Neural progenitor cell (in vitro differentiated cells): ENCODE measurements at regions not wholly inside any gene's neighbourhood (a gene's known extent, or its start where the extent isn't known, plus 50 kb on each side); places are given as distances from the start of the nearest gene placed in this dataset.

ENCODE experiments used
- DNase-seq: peaks from one replicate; pipeline ENCODE4 v3.0.0-alpha.2; 2016; ENCODE audit warnings: low spot score
- H2AFZ ChIP-seq: fragments of 200-600 bp; sonication (generic); replicated peaks from 2 replicates; pipeline ENCODE4 v1.6.1; 2016; ENCODE audit warnings: antibody characterized with exemption
- H3F3A ChIP-seq: fragments of 200-600 bp; sonication (generic); 2 replicates; pipeline ENCODE4 v1.6.1; 2016; ENCODE audit warnings: antibody characterized with exemption, low read depth
- H3K27ac ChIP-seq: fragments of 200-600 bp; sonication (generic); 2 replicates; pipeline ENCODE4 v1.5.1; 2016; ENCODE audit warnings: mild to moderate bottlenecking
- H3K27me3 ChIP-seq: fragments of 200-600 bp; sonication (generic); 2 replicates; pipeline ENCODE4 v1.6.1; 2016; ENCODE audit warnings: mild to moderate bottlenecking, moderate library complexity
- H3K36me3 ChIP-seq: fragments of 200-600 bp; sonication (generic); 2 replicates; pipeline ENCODE4 v1.5.1; 2016
- H3K4me1 ChIP-seq: fragments of 200-600 bp; sonication (generic); 2 replicates; pipeline ENCODE4 v1.6.1; 2016; ENCODE audit warnings: mixed run types
- H3K4me2 ChIP-seq: fragments of 200-600 bp; sonication (generic); 2 replicates; pipeline ENCODE4 v1.6.1; 2016
- H3K4me3 ChIP-seq: fragments of 200-600 bp; sonication (generic); 2 replicates; pipeline ENCODE4 v1.5.1; 2016
- H3K79me2 ChIP-seq: fragments of 200-600 bp; sonication (generic); 2 replicates; pipeline ENCODE4 v1.6.1; 2016; ENCODE audit warnings: low read depth
- H3K9ac ChIP-seq: fragments of 200-600 bp; sonication (generic); 2 replicates; pipeline ENCODE4 v1.6.1; 2016
- H3K9me3 ChIP-seq: fragments of 200-600 bp; sonication (generic); 2 replicates; pipeline ENCODE4 v1.5.1; 2016; ENCODE audit warnings: low read depth
- H4K20me1 ChIP-seq: fragments of 200-600 bp; sonication (generic); 2 replicates; pipeline ENCODE4 v1.6.1; 2016; ENCODE audit warnings: low read depth
- H3K27ac Mint-ChIP-seq: 3 replicates; pipeline ENCODE4 v1.8.0; 2021; ENCODE audit warnings: mixed read lengths
- H3K27me3 Mint-ChIP-seq: 2 replicates; pipeline ENCODE4 v1.8.0; 2022; ENCODE audit warnings: low read depth, mild to moderate bottlenecking, inconsistent platforms, moderate library complexity, mixed read lengths; ENCODE audit not compliant: insufficient read depth
- H3K36me3 Mint-ChIP-seq: 3 replicates; pipeline ENCODE4 v1.8.0; 2021; ENCODE audit warnings: mixed read lengths
- H3K4me1 Mint-ChIP-seq: 3 replicates; pipeline ENCODE4 v1.8.0; 2021; ENCODE audit warnings: mixed read lengths
- H3K4me3 Mint-ChIP-seq: 3 replicates; pipeline ENCODE4 v1.8.0; 2021; ENCODE audit warnings: mild to moderate bottlenecking, moderate library complexity, mixed read lengths
- H3K9me3 Mint-ChIP-seq: 3 replicates; pipeline ENCODE4 v1.8.0; 2020; ENCODE audit warnings: mixed read lengths
- EZH2 ChIP-seq: fragments of 200-600 bp; sonication (generic); IDR thresholded peaks from 2 replicates; pipeline ENCODE4 v1.6.1; 2017; ENCODE audit warnings: antibody characterized with exemption, mild to moderate bottlenecking, moderate library complexity
- EZH2phosphoT487 ChIP-seq: fragments of 200-600 bp; sonication (generic); IDR thresholded peaks from 2 replicates; pipeline ENCODE4 v1.6.1; 2017; ENCODE audit warnings: antibody characterized with exemption
- TF ChIP-seq, protein P1 (sequence below): fragments of 200-600 bp; sonication (generic); IDR thresholded peaks from 2 replicates; pipeline ENCODE4 v1.5.1; 2017; ENCODE audit warnings: antibody characterized with exemption, mild to moderate bottlenecking

DNA sequence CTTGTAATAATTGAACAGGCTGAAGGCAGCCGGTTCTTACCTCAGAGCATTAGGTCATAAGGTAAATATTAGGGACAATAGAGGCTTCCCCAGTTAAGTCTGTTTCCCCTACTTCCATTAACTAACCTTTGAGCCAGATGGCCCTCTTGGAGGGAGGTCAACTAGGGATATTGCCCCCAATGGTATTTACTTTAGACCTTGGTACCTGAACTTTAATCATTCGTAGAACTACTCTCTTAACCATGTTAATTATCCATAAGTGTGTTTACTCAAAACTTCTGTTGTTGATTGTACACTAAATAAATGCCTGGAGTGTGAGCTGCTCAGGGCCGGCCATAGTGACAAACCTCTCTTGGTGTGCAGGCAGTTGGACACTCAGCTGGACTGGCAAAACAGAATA is 1843.5 kb upstream of the AGA start:
- H3K27ac Mint-ChIP-seq: no peak overlapping the region
- Histone ChIP-seq H3K4me2 (no peak overlapping the region), H3K4me1 (no peaks in the 10 kb centered on the region), H4K20me1 (no peaks in the 10 kb centered on the region), H3K9me3 (no peaks in the 10 kb centered on the region), H3K36me3 (no peaks in the 10 kb centered on the region), H3K4me3 (no peak overlapping the region), H3K27me3 (no peaks in the 10 kb centered on the region), H2AFZ (no peak overlapping the region), H3K9ac (no peak overlapping the region), H3K27ac (no peak overlapping the region), H3F3A (no peaks in the 10 kb centered on the region), H3K79me2 (no peaks in the 10 kb centered on the region)
- no peaks in the 10 kb centered on the region for H3K27me3 Mint-ChIP-seq
- H3K4me1 Mint-ChIP-seq: peaks cover 11% of the 10 kb centered on the region
- no peaks in the 10 kb centered on the region for H3K9me3 Mint-ChIP-seq
- no peak overlapping the region for H3K4me3 Mint-ChIP-seq
- DNase-seq: no peak
- TF ChIP-seq, protein P1, sequence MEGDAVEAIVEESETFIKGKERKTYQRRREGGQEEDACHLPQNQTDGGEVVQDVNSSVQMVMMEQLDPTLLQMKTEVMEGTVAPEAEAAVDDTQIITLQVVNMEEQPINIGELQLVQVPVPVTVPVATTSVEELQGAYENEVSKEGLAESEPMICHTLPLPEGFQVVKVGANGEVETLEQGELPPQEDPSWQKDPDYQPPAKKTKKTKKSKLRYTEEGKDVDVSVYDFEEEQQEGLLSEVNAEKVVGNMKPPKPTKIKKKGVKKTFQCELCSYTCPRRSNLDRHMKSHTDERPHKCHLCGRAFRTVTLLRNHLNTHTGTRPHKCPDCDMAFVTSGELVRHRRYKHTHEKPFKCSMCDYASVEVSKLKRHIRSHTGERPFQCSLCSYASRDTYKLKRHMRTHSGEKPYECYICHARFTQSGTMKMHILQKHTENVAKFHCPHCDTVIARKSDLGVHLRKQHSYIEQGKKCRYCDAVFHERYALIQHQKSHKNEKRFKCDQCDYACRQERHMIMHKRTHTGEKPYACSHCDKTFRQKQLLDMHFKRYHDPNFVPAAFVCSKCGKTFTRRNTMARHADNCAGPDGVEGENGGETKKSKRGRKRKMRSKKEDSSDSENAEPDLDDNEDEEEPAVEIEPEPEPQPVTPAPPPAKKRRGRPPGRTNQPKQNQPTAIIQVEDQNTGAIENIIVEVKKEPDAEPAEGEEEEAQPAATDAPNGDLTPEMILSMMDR: no peak
- TF ChIP-seq EZH2phosphoT487 (no peak), EZH2 (no peak)
- H3K36me3 Mint-ChIP-seq: no peaks in the 10 kb centered on the region

DNA sequence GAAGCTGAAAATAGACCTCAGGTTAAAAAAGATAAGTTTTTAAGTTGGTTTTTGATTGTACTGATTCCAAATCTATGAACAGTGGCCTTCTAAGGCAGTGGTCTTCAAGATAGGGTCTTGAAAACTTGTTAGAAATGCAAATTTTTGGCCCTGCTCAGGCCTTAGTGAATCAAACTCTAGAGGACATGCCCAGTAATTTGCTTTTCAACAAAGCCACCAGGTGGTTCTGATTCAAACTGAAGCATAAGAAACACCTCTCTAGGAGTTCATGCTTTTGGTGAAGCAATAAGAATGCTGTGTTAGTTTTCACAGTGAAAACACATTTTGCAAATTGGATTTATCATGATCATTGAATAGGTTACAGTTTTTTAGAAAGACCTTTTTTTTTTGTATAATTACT is 1849.4 kb upstream of the AGA start:
- H3K4me3 Mint-ChIP-seq: no peak overlapping the region
- H3K9me3 Mint-ChIP-seq: no peaks in the 10 kb centered on the region
- Histone ChIP-seq H3K4me3 (no peak overlapping the region), H3F3A (no peaks in the 10 kb centered on the region), H3K9ac (no peak overlapping the region), H3K79me2 (no peaks in the 10 kb centered on the region), H4K20me1 (no peaks in the 10 kb centered on the region), H3K9me3 (no peaks in the 10 kb centered on the region), H3K4me1 (no peaks in the 10 kb centered on the region), H3K36me3 (no peaks in the 10 kb centered on the region), H3K27me3 (no peaks in the 10 kb centered on the region), H3K4me2 (no peak overlapping the region), H2AFZ (peak overlapping the region; percentile 36), H3K27ac (no peak overlapping the region)
- H3K4me1 Mint-ChIP-seq: peaks cover 8% of the 10 kb centered on the region
- TF ChIP-seq EZH2 (no peak), EZH2phosphoT487 (no peak)
- TF ChIP-seq, protein P1: no peak
- no peak for DNase-seq
- no peak overlapping the region for H3K27ac Mint-ChIP-seq
- no peaks in the 10 kb centered on the region for H3K27me3 Mint-ChIP-seq
- H3K36me3 Mint-ChIP-seq: no peaks in the 10 kb centered on the region

DNA sequence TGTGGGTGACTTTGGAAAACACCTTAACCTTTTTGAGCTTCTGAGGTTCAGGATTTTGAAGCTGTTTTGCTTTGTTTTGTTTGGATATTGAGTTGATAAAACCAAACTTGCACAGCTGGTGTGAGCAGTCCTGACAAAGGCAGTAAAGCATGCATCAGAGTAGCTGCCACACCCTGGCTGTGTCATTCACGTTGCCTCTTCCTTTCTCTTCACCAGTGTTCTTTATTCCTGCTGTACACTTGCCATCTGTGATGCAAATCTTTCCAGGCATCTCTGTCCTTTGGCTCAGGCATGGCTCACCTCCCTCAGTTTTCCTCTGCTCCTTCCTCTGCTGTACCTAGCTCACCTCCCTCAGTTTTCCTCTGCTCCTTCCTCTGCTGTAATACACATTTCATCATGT is 1850.2 kb upstream of the AGA start:
- Histone ChIP-seq H3F3A (no peaks in the 10 kb centered on the region), H3K4me3 (no peak overlapping the region), H3K27me3 (no peaks in the 10 kb centered on the region), H4K20me1 (no peaks in the 10 kb centered on the region), H2AFZ (no peak overlapping the region), H3K9me3 (no peaks in the 10 kb centered on the region), H3K4me2 (no peak overlapping the region), H3K9ac (no peak overlapping the region), H3K36me3 (no peaks in the 10 kb centered on the region), H3K4me1 (no peaks in the 10 kb centered on the region), H3K27ac (no peak overlapping the region), H3K79me2 (no peaks in the 10 kb centered on the region)
- Mint-ChIP-seq H3K4me3 (no peak overlapping the region), H3K27me3 (no peaks in the 10 kb centered on the region), H3K36me3 (no peaks in the 10 kb centered on the region), H3K27ac (no peak overlapping the region), H3K4me1 (peaks cover 8% of the 10 kb centered on the region), H3K9me3 (peaks cover 4% of the 10 kb centered on the region)
- DNase-seq: no peak
- TF ChIP-seq, protein P1: no peak
- TF ChIP-seq EZH2: no peak
- no peak for TF ChIP-seq EZH2phosphoT487
